Breast epithelium (tissue), 3 donors: ENCODE measurements at regions not wholly inside any gene's neighbourhood (a gene's known extent, or its start where the extent isn't known, plus 50 kb on each side); places are given as distances from the start of the nearest gene placed in this dataset.

Experiments
- POLR2A ChIP-seq: fragments of 450-650 bp; IDR thresholded peaks from one replicate; pipeline ENCODE4 v1.6.1; 2016; ENCODE audit warnings: antibody characterized with exemption, mild to moderate bottlenecking, moderate library complexity
- POLR2AphosphoS5 ChIP-seq, 3 donors: sonication (generic); formaldehyde crosslinking; IDR thresholded peaks; one replicate each; pipeline ENCODE4 v1.6.1; 2017; ENCODE audit warnings: antibody characterized with exemption in 3 of 3
- TF ChIP-seq, protein P1 (sequence below), 3 donors: fragments of 450-650 bp; IDR thresholded peaks; one replicate each; pipeline ENCODE4 v1.5.1; 2016 to 2017; ENCODE audit warnings: antibody characterized with exemption in 3 of 3, mild to moderate bottlenecking in 3 of 3, moderate library complexity in 3 of 3

DNA sequence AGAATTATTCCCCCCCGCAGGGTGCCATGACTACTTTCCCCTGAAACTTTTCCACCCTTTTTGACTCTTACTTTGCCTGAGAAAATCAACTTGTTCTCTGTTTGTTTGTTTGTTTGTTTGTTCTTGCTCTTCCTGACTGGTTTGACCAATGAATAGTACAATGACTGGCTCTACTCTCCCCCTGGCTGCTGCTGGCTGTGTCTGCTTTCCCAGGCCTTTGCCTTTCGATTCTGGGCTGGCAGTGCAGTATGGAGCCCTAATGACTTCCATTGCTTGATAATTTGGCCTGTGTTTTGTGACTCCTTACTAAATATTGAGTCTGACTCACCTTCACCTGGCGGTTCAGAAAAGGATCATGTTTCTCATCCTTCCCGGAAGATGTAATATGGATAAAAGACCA lies 241.1 kb downstream of the TMEM182 start:
- TF ChIP-seq, protein P1, sequence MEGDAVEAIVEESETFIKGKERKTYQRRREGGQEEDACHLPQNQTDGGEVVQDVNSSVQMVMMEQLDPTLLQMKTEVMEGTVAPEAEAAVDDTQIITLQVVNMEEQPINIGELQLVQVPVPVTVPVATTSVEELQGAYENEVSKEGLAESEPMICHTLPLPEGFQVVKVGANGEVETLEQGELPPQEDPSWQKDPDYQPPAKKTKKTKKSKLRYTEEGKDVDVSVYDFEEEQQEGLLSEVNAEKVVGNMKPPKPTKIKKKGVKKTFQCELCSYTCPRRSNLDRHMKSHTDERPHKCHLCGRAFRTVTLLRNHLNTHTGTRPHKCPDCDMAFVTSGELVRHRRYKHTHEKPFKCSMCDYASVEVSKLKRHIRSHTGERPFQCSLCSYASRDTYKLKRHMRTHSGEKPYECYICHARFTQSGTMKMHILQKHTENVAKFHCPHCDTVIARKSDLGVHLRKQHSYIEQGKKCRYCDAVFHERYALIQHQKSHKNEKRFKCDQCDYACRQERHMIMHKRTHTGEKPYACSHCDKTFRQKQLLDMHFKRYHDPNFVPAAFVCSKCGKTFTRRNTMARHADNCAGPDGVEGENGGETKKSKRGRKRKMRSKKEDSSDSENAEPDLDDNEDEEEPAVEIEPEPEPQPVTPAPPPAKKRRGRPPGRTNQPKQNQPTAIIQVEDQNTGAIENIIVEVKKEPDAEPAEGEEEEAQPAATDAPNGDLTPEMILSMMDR (IDR thresholded peaks at IDR 0.05) = no peak
- TF ChIP-seq POLR2AphosphoS5 (IDR thresholded peaks at IDR 0.05) (no peak), POLR2A (no peak)
